Posterior vena cava (tissue), 2 donors: ENCODE measurements at regions not wholly inside any gene's neighbourhood (a gene's known extent, or its start where the extent isn't known, plus 50 kb on each side); places are given as distances from the start of the nearest gene placed in this dataset.

Experiments used
- DNase-seq: peaks from one replicate; pipeline ENCODE4 v3.0.0-alpha.2; 2020; ENCODE audit warnings: low spot score
- intact Hi-C, 2 donors: fragments of 100-400 bp; cut with DNase I; formaldehyde crosslinking; loops; one replicate each; pipeline versions ENCODE4 v1.14.1 to v1.14.2; 2022 to 2023
- donor health status: DM: yes; HTN: yes; CAD: no.
- donor health status: DM: yes; HTN: yes; CAD: no.

- intact Hi-C loops, result no loop called here
- no peak for DNase-seq
Measured at GRCh38 chr4:106690487-106690886, 321.9 kb upstream of the GIMD1 start.

- DNase-seq, result no peak
- intact Hi-C loops, result no loop called here
Measured at GRCh38 chr4:106687026-106687425, 318.4 kb upstream of the GIMD1 start.

GRCh38 chr4:106681381-106681921 lies 312.9 kb upstream of the GIMD1 start:
- no peak for DNase-seq
- intact Hi-C loops, result no loop called here

- DNase-seq, result no peak
- intact Hi-C loops, result no loop called here
Measured at GRCh38 chr4:106679063-106679462, 310.5 kb upstream of the GIMD1 start.

- intact Hi-C loops, result no loop called here
- no peak for DNase-seq
Measured at GRCh38 chr4:106677213-106677612, 308.6 kb upstream of the GIMD1 start.

- intact Hi-C loops, result no loop called here
- DNase-seq, result no peak
Measured at GRCh38 chr4:106676173-106676921, 307.8 kb upstream of the GIMD1 start.

- no peak for DNase-seq
- intact Hi-C loops, result no loop called here
Measured at GRCh38 chr4:106671716-106672115, 303.1 kb upstream of the GIMD1 start.

- intact Hi-C loops, result no loop called here
- no peak for DNase-seq
Measured at GRCh38 chr4:106670976-106671375, 302.4 kb upstream of the GIMD1 start.

- no peak for DNase-seq
- intact Hi-C loops, result no loop called here
Measured at GRCh38 chr4:106659371-106659770, 290.8 kb upstream of the GIMD1 start.

- no peak for DNase-seq
- intact Hi-C loops, result no loop called here
Measured at GRCh38 chr4:106652095-106652494, 283.5 kb upstream of the GIMD1 start.

GRCh38 chr4:106650701-106651100 lies 282.1 kb upstream of the GIMD1 start:
- DNase-seq, result no peak
- intact Hi-C loops, result no loop called here

- intact Hi-C loops, result no loop called here
- no peak for DNase-seq
Measured at GRCh38 chr4:106647451-106647850, 278.9 kb upstream of the GIMD1 start.

GRCh38 chr4:106629268-106629625 lies 260.7 kb upstream of the GIMD1 start:
- intact Hi-C loops, result no loop called here
- no peak for DNase-seq

GRCh38 chr4:106628586-106629267 lies 260.1 kb upstream of the GIMD1 start:
- intact Hi-C loops, result no loop called here
- no peak for DNase-seq

- intact Hi-C loops, result no loop called here
- no peak for DNase-seq
Measured at GRCh38 chr4:106627051-106627450, 258.5 kb upstream of the GIMD1 start.

GRCh38 chr4:106624671-106625070 lies 256.1 kb upstream of the GIMD1 start:
- DNase-seq, result no peak
- intact Hi-C loops, result no loop called here

- DNase-seq, result no peak
- intact Hi-C loops, result no loop called here
Measured at GRCh38 chr4:106618956-106619355, 250.4 kb upstream of the GIMD1 start.

GRCh38 chr4:106615961-106616360 lies 247.4 kb upstream of the GIMD1 start:
- DNase-seq, result no peak
- intact Hi-C loops, result no loop called here

- DNase-seq, result no peak
- intact Hi-C loops, result no loop called here
Measured at GRCh38 chr4:106615410-106615945, 246.9 kb upstream of the GIMD1 start.

- no peak for DNase-seq
- intact Hi-C loops, result no loop called here
Measured at GRCh38 chr4:106614441-106614840, 245.9 kb upstream of the GIMD1 start.

- intact Hi-C loops, result no loop called here
- no peak for DNase-seq
Measured at GRCh38 chr4:106609917-106610316, 241.3 kb upstream of the GIMD1 start.
